Tibial nerve (tissue), 3 donors: ENCODE measurements at regions not wholly inside any gene's neighbourhood (a gene's known extent, or its start where the extent isn't known, plus 50 kb on each side); places are given as distances from the start of the nearest gene placed in this dataset.

ENCODE experiments used
- CTCF ChIP-seq, 5 experiments: fragments of 200-600 bp in 3 of 5; fragments of 450-650 bp in 2 of 5; sonication (generic) in 3 of 5; IDR thresholded peaks; one replicate each; pipeline ENCODE4 v1.5.1; 2016 to 2019; ENCODE audit warnings: antibody characterized with exemption in 5 of 5, mild to moderate bottlenecking in 3 of 5, moderate library complexity in 2 of 5
- POLR2A ChIP-seq, 2 donors: fragments of 450-650 bp; IDR thresholded peaks; one replicate each; pipeline ENCODE4 v1.6.1; 2017; ENCODE audit warnings: antibody characterized with exemption in 2 of 2, mild to moderate bottlenecking in 2 of 2, moderate library complexity in 2 of 2

GRCh38 chr10:63717027-63717715, 196.0 kb downstream of the REEP3 start:
- TF ChIP-seq CTCF (IDR thresholded peaks at IDR 0.05) = no peak
- no peak for TF ChIP-seq POLR2A (IDR thresholded peaks at IDR 0.05)
